Stimulated activated naive CD8-positive, alpha-beta T cell treated with anti-CD3 and anti-CD28 coated beads, Interleukin-15, amount 100 ng/mL, for 72 hours (primary cell): ENCODE measurements at regions not wholly inside any gene's neighbourhood (a gene's known extent, or its start where the extent isn't known, plus 50 kb on each side); places are given as distances from the start of the nearest gene placed in this dataset.

ENCODE experiments used
- ATAC-seq: fragments of 150-1000 bp; cut with Tn5 transposase; 2 replicates; pipeline ENCODE4 v1.10.0; 2021; ENCODE audit warnings: mild to moderate bottlenecking, moderate library complexity
- DNase-seq, 2 donors: peaks; one replicate each; pipeline ENCODE4 v3.0.0; 2021 to 2022
- H3K27ac Mint-ChIP-seq, 2 donors: one replicate each; pipeline ENCODE4 v1.8.0; 2022; ENCODE audit warnings: mild to moderate bottlenecking in 2 of 2, mixed read lengths in 2 of 2, moderate library complexity in 2 of 2
- H3K27me3 Mint-ChIP-seq: one replicate; pipeline ENCODE4 v1.8.0; 2022; ENCODE audit warnings: mixed read lengths
- H3K4me1 Mint-ChIP-seq: one replicate; pipeline ENCODE4 v1.8.0; 2022; ENCODE audit warnings: mild to moderate bottlenecking, mixed read lengths
- H3K4me3 Mint-ChIP-seq, 2 donors: one replicate each; pipeline ENCODE4 v1.8.0; 2022; ENCODE audit warnings: mild to moderate bottlenecking in 2 of 2, mixed read lengths in 2 of 2, moderate library complexity in 1 of 2
- H3K9me3 Mint-ChIP-seq, 2 donors: one replicate each; pipeline ENCODE4 v1.8.0; 2022; ENCODE audit warnings: mixed read lengths in 2 of 2

- H3K27me3 Mint-ChIP-seq = peaks cover 73% of the 10 kb centered on the region
- peaks cover 15% of the 10 kb centered on the region for H3K4me1 Mint-ChIP-seq
- DNase-seq (peak; percentile 34 to 39), ATAC-seq (no peak)
- no peak overlapping the region for H3K27ac Mint-ChIP-seq
- peak overlapping the region; percentile 91 to 92 for H3K4me3 Mint-ChIP-seq
- H3K9me3 Mint-ChIP-seq = no peaks in the 10 kb centered on the region
These were observed 91.3 kb upstream of the PRDM1 start for GRCh38 chr6:105994591-105995390.

- Mint-ChIP-seq H3K27ac (no peak overlapping the region), H3K27me3 (peaks cover 73% of the 10 kb centered on the region), H3K4me1 (peaks cover 15% of the 10 kb centered on the region), H3K9me3 (no peaks in the 10 kb centered on the region), H3K4me3 (peak overlapping the region; percentile 91 to 92)
- peak; percentile 55 for ATAC-seq
- DNase-seq = peak; percentile 44 to 53
These were observed 92.0 kb upstream of the PRDM1 start for GRCh38 chr6:105994118-105994590.

GRCh38 chr6:105993341-105994117 lies 92.6 kb upstream of the PRDM1 start:
- Mint-ChIP-seq H3K27me3 (peaks cover 77% of the 10 kb centered on the region), H3K27ac (peak overlapping the region in 1 of 2 donors; percentile 78), H3K4me1 (peaks cover 15% of the 10 kb centered on the region), H3K4me3 (peak overlapping the region; percentile 91 to 92), H3K9me3 (no peaks in the 10 kb centered on the region)
- no peak for DNase-seq
- no peak for ATAC-seq

- DNase-seq (peak; percentile 86 to 92), ATAC-seq (peak; percentile 93)
- Mint-ChIP-seq H3K4me3 (peak overlapping the region; percentile 91 to 92), H3K9me3 (no peaks in the 10 kb centered on the region), H3K27me3 (peaks cover 79% of the 10 kb centered on the region), H3K27ac (peak overlapping the region; percentile 86 to 87), H3K4me1 (peaks cover 15% of the 10 kb centered on the region)
These were observed 93.7 kb upstream of the PRDM1 start for GRCh38 chr6:105992315-105992961.

GRCh38 chr6:105991561-105992314 lies 94.4 kb upstream of the PRDM1 start:
- ATAC-seq (peak; percentile 61), DNase-seq (peak; percentile 52 to 66)
- Mint-ChIP-seq H3K4me3 (peak overlapping the region; percentile 91 to 92), H3K4me1 (peaks cover 15% of the 10 kb centered on the region), H3K27me3 (peaks cover 79% of the 10 kb centered on the region), H3K27ac (peak overlapping the region; percentile 86 to 87), H3K9me3 (no peaks in the 10 kb centered on the region)

GRCh38 chr6:105990151-105990550 lies 96.0 kb upstream of the PRDM1 start:
- ATAC-seq (no peak), DNase-seq (no peak)
- peaks cover 29% of the 10 kb centered on the region for H3K4me1 Mint-ChIP-seq
- H3K9me3 Mint-ChIP-seq = no peaks in the 10 kb centered on the region
- peaks cover 82% of the 10 kb centered on the region for H3K27me3 Mint-ChIP-seq
- H3K4me3 Mint-ChIP-seq = no peak overlapping the region
- H3K27ac Mint-ChIP-seq = no peak overlapping the region

- H3K9me3 Mint-ChIP-seq = no peaks in the 10 kb centered on the region
- peaks cover 28% of the 10 kb centered on the region for H3K4me1 Mint-ChIP-seq
- H3K27me3 Mint-ChIP-seq = peaks cover 85% of the 10 kb centered on the region
- no peak overlapping the region for H3K27ac Mint-ChIP-seq
- no peak for DNase-seq
- H3K4me3 Mint-ChIP-seq = no peak overlapping the region
- no peak for ATAC-seq
These were observed 97.1 kb upstream of the PRDM1 start for GRCh38 chr6:105988812-105989577.

GRCh38 chr6:105988321-105988720 lies 97.8 kb upstream of the PRDM1 start:
- Mint-ChIP-seq H3K27me3 (peaks cover 85% of the 10 kb centered on the region), H3K9me3 (no peaks in the 10 kb centered on the region), H3K4me1 (peaks cover 27% of the 10 kb centered on the region), H3K27ac (no peak overlapping the region), H3K4me3 (no peak overlapping the region)
- DNase-seq (no peak), ATAC-seq (no peak)

- ATAC-seq (no peak), DNase-seq (no peak)
- Mint-ChIP-seq H3K4me1 (peaks cover 27% of the 10 kb centered on the region), H3K4me3 (no peak overlapping the region), H3K27me3 (peaks cover 87% of the 10 kb centered on the region), H3K27ac (no peak overlapping the region), H3K9me3 (no peaks in the 10 kb centered on the region)
These were observed 98.6 kb upstream of the PRDM1 start for GRCh38 chr6:105987516-105987915.

GRCh38 chr6:105986998-105987397 lies 99.1 kb upstream of the PRDM1 start:
- DNase-seq = no peak
- Mint-ChIP-seq H3K4me3 (no peak overlapping the region), H3K27ac (no peak overlapping the region), H3K27me3 (peaks cover 92% of the 10 kb centered on the region), H3K9me3 (no peaks in the 10 kb centered on the region), H3K4me1 (peaks cover 32% of the 10 kb centered on the region)
- no peak for ATAC-seq

GRCh38 chr6:105985816-105986632 lies 100.1 kb upstream of the PRDM1 start:
- Mint-ChIP-seq H3K27me3 (peaks cover 95% of the 10 kb centered on the region), H3K9me3 (no peaks in the 10 kb centered on the region), H3K4me3 (peak overlapping the region; percentile 60 to 67), H3K4me1 (peaks cover 42% of the 10 kb centered on the region), H3K27ac (no peak overlapping the region)
- ATAC-seq = peak; percentile 18
- peak in 1 of 2 donors; percentile 14 for DNase-seq

GRCh38 chr6:105985098-105985815 lies 100.9 kb upstream of the PRDM1 start:
- Mint-ChIP-seq H3K9me3 (no peaks in the 10 kb centered on the region), H3K27me3 (peaks cover 94% of the 10 kb centered on the region), H3K4me1 (peaks cover 49% of the 10 kb centered on the region), H3K4me3 (peak overlapping the region; percentile 60 to 67), H3K27ac (no peak overlapping the region)
- ATAC-seq = no peak
- no peak for DNase-seq

GRCh38 chr6:105983763-105984162 lies 102.4 kb upstream of the PRDM1 start:
- Mint-ChIP-seq H3K4me3 (no peak overlapping the region), H3K27ac (no peak overlapping the region), H3K4me1 (peaks cover 59% of the 10 kb centered on the region), H3K27me3 (peaks cover 90% of the 10 kb centered on the region), H3K9me3 (no peaks in the 10 kb centered on the region)
- no peak for ATAC-seq
- DNase-seq = no peak
